ENCODE measurements at regions not wholly inside any gene's neighbourhood (a gene's known extent, or its start where the extent isn't known, plus 50 kb on each side); places are given as distances from the start of the nearest gene placed in this dataset.

GRCh38 chr13:94851576-94851975 is 139.2 kb upstream of the SOX21 start:
- TF ChIP-seq POLR2A (IDR thresholded peaks at IDR 0.05) (no peak), CTCF (IDR thresholded peaks at IDR 0.05) (no peak)

All from testis (tissue), 2 donors.